A673 (cell line): ENCODE measurements at regions not wholly inside any gene's neighbourhood (a gene's known extent, or its start where the extent isn't known, plus 50 kb on each side); places are given as distances from the start of the nearest gene placed in this dataset.

Experiments
- CTCF ChIP-seq: fragments of 300-800, 200-600 bp; sonication (generic); conservative IDR thresholded peaks from 2 replicates; pipeline ENCODE4 v1.5.1; 2017; ENCODE audit warnings: low read depth, mild to moderate bottlenecking, antibody characterized with exemption, low read length, moderate library complexity, mixed read lengths
- EZH2 ChIP-seq: fragments of 200-600 bp; sonication (generic); IDR thresholded peaks from 2 replicates; pipeline ENCODE4 v1.6.1; 2017; ENCODE audit warnings: borderline replicate concordance, low read depth, mild to moderate bottlenecking, mixed read lengths, antibody characterized with exemption, low read length; ENCODE audit not compliant: poor library complexity, severe bottlenecking

GRCh38 chr3:89049119-89049518, 58.3 kb upstream of the EPHA3 start:
- no peak for TF ChIP-seq EZH2
- TF ChIP-seq CTCF = peak; percentile 46
